ENCODE measurements at regions not wholly inside any gene's neighbourhood (a gene's known extent, or its start where the extent isn't known, plus 50 kb on each side); places are given as distances from the start of the nearest gene placed in this dataset.
"Not testable (repeated sequence)": the region's sequence is repeated elsewhere in the genome, so short reads cannot be mapped to it uniquely, and the experiment has no call there.

DNA sequence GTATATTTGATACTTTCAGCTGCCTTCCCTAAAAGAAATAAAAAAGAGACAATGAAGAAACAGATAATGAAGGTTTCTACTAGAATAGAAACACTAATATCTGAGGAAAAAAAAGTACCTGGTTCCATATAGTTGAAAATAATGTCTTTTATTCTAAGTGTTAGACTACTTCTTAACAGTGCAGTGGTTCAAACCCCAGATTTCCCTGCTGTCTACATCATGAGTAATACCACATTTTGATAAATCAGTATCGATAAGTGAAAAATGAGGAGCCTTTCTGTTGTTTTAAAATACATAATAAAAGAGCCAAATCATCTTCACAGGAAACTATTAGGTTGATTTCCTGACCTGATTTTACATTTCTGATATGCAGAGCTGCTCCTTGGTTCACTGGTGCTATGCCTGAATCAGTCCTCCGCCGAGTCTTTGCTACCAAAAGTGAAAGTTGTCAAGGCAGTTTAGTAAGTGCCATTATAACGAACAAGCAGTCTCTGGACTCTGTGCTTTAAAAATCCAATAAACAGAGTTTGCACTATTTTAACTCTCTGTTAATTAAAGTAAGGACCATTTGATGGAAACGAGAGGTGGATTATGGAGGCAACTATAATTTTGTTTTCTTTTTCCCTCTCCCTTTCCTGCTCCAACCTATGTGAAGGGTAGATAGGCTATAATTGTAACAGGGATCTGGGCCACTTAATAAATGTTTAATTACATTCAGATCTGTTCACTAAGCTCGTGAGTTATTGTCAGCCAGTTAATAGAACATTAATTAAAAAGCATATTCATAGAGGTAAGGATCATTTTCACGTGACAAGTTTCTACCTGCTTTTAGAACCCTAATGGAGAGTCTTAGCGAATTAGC is 724.5 kb upstream of the RAG2 start:
- DNase-seq (ENCODE audit: low read depth) = no peak

DNA sequence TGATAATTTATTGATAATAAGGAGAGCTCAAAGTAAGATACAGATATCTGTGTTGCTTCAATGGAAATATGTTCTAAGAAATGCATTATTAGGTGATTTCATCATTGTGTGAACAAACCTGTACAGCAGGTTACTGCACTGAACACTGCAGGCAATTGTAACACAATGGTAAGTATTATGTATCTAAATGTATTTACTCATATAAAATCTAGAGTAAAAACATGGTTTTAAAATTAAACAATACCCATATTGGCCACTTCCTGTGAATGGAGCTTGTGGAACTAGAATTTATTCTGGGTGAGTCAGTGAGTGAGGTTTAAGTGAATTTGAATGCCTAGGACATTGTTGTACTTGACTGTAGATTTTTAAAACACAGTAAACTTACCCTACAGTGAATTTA is 722.9 kb upstream of the RAG2 start:
- no peak for DNase-seq (ENCODE audit: low read depth)

DNA sequence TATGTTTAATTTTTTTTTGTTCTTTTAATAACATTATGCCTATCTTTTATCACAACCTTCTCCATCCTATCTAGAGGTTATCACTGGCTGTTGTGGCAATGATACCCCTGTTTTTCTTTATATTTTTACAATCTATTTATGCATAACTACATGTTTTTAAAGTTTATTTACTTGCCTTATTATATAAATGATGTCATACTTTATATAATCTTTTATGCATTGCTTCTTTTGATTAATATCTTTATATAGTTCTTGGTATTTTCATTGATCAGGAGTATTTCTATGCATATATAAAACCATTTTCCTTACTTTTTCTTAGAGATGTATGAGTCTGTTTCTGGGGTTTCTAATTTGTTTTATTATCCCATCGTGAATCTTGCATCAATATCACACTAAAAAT is 719.8 kb upstream of the RAG2 start:
- no peak for DNase-seq (ENCODE audit: low read depth)

DNA sequence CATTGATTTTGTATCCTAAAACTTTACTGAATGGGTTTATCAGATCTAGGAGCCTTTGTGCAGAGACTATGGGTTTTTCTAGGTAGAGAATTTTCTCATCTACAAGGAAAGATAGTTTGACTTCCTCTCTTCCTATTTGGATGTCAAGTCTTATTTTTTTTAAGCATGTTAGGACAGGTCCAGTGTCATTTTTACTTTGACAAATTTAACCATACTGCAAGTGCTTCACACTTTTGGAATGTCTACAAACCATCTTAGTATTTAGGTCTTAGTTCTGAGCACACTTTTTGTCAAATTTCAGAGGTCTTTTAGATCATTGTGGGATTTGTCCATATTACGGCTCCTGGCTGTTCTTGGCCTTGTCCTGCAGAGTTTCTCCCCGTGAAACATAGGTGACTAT is 715.2 kb upstream of the RAG2 start:
- DNase-seq (ENCODE audit: low read depth) = no peak

DNA sequence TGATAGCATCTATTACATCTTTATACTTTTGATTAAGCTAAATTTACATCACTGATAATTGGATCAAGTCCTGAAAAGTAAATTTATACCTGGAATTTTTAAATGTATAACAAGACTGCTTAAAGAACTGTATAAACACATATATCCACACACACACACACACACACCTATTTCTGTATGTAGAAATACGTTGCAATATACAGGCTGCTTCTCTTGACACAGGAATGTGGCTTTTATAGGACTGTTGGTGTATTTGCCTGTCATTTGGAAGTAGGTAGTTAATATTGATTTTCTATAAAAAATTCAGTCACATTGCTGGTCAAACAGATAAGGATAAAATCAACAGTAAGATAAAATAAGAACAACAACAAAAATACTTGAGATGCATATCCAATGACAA is 708.5 kb upstream of the RAG2 start:
- DNase-seq (ENCODE audit: low read depth) = no peak

DNA sequence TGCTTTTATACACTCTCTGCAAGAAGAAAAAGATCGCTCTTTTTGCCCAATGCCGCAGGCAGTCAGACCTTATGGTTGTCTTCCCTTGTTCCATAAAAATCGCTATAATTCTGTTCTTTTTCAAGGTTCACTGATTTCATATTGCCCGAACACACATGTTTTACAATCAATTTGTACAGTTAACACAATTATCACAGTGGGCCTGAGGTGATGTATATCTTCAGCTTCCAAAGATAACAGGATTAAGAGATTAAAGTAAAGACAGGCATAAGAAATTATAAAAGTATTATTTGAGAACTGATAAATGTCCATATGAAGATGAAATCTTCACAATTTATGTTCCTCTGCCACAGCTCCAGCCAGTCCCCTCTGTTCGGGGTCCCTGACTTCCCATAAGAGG is 703.4 kb upstream of the RAG2 start:
- not testable (repeated sequence) for DNase-seq (ENCODE audit: low read depth)

DNA sequence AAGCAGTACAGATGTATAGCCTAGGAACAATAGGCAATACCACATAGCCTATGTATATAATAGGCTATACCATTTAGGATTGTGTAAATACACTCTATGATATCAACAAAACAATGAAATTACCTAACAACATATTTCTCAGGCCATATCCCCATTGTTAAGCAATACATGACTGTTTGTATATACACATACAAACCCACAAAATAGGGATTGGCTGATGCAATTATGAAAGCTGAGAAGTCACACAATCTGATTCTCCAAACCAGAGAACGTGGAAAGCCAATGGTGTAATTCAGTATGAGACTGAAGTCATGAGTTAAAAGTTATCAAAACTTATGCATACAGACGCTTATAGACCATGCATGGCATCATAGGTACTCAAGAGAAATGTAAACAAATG is 700.1 kb upstream of the RAG2 start:
- DNase-seq (ENCODE audit: low read depth) = no peak

DNA sequence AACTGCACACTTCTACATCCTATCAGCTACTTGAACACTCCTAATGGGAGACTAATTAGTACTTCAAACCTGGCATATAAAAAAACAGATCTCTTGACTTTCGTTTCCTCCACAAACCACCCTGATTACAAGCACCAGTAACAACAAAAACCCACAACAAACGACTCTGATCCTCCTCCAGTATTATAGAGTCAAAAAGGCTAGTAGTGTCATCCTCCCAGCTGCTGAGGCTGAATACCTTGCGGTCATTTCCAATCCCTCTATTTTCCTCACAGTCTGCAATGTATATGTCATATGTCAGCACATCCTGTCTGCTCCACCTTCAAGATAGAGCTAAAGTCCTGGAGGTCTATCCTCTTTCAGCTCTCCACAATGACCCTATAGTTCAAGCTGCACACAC is 688.9 kb upstream of the RAG2 start:
- DNase-seq (ENCODE audit: low read depth) = no peak

DNA sequence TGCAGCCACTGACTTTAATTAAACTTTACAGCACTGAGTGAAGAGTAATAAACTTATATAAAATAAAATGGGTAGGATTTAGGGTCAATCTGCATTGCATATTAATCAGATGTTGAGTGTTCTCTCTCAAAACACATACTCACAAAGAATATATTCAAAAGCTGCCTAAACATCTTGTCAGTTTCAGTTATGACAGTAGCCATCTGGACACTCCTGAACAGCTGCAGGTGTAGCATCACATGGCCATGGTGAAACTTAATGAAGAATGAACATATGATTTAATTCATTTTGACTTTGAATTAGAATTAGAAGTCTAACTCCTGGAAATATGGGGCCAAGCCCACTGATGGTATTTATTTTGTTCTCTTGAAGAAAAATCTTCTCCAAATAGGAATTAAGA is 684.3 kb upstream of the RAG2 start:
- no peak for DNase-seq (ENCODE audit: low read depth)

DNA sequence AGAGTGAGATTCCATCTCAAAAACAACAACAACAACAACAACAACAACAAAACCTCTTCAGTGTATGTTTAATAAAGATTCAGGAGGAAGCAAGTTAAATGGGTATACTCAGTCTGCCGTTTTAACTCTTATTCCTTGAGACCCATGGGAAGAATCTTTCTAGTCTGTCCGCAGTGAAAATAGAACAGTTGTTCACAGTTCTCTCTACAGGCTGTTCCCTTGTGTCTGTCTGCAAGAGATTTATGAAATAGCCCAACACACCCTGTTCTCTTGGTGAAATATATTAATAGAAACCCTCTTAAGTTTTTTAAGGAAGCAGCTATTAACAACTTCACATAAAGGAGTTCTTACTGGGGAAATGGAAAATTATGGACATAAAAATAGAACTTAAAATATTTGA is 682.2 kb upstream of the RAG2 start:
- no peak for DNase-seq (ENCODE audit: low read depth)

DNA sequence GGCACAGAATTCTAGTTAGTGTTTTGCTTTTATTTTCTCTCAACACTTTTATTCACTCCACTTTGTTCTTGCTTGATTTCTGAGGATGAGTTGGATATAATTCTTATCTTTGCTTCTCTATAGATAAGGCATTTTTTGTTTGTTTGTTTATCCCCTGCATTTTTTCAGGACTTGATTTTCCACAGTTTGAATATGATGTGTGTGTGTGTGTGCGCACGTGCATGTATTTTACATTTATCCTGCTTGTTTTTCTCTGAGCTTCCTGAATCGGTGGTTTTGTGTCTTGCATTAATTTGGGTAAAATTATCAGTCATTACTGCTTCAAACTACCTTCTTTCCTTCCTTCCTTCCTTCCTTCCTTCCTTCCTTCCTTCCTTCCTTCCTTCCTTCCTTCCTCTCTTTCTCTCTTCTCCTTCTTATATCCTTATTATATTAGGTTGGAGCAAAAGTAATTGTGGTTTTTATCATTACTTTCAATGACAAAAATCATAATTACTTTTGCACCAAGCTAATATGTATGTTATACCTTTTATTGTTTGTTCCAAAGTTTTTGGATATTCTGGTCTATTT is 679.9 kb upstream of the RAG2 start:
- DNase-seq (ENCODE audit: low read depth) = no peak

DNA sequence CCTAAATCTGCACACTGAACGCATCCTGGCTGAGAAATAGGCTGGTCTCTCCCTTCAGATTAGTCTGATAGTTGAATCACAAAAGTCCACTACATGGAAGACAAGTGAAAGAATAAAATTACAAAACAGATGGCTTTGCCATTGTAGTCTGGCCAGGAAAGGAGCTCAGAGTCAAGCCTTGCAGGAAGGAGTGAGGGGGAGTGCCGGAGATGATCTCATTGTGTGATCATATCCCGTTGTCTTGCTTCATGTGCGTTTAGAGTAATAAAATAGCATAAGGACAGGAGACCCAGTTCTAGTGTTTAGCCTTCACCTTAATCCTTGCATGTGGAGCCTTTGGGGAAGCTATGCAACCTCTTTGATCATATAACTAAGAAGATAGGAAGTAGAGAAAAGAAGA is 666.7 kb upstream of the RAG2 start:
- no peak for DNase-seq (ENCODE audit: low read depth)

DNA sequence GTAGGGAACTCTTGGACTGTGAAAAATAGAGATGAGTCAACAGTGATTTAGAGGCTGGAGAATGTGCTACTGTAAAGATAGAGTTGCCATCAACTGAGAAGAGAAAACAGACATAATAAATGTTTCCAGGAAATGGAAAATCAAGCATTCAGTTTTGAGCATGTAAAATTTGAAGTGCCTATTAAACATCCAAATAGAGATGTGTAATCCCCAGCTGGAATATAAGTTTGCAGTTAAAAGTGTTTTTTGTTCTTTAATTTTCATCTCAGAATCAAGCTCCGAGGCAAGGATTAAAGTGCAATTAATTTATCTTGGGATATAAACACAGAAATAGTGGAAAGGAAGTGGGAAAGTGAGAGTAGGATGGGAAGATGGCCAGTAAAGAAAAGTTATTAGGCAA is 666.0 kb upstream of the RAG2 start:
- no peak for DNase-seq (ENCODE audit: low read depth)

DNA sequence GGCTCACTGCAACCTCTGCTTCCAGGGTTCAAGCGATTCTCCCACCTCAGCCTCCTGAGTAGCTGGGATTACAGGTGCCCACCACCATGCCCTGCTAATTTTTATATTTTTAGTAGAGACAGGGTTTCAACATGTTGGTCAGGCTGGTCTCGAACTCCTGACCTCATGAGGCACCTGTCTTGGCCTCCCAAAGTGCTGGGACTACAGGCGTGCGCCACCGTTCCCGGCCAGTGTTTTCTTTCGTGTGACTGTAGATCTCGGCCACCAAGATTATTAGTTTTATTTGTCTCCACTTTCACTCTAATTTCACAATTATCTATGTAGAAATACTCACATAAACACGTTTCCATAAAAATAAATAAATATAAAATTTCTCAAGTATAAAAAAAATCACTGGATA is 665.4 kb upstream of the RAG2 start:
- not testable (repeated sequence) for DNase-seq (ENCODE audit: low read depth)

DNA sequence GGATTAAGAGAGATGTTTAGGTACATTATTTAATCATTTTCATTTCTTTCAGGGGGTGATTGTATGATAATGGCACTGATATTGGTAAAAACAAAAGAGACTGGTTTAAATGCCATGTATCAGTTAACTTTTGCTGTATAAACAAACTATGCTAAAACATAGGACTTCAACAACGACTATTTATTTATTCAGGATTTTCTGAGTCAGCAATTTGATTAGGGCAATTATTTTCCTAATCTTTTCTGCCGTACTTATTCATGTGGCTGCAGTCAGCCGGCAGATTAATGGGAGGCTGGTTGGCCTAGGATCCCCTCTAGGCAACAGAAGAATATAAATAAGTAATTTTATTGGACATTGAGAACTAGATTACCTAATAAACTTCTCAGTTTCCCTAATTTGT is 661.7 kb upstream of the RAG2 start:
- no peak for DNase-seq (ENCODE audit: low read depth)

DNA sequence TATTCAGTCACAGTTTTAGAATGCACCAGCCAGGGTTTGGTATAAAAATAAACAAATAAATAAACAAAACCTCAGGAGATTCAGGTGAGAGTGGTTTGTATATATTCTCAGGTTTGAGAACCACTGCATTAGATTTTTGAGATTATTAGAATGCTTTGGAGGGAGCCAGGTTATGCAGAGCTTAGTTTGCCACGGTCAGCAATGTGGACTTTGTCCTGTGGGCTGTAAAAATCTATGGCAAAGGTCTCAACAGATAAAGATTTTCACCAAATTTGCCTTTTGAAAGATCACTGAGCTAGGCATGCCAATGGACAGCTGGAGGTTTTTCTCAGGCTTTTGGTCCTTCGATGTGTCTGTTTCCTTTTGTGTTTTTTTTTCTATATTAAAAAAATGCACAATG is 650.1 kb upstream of the RAG2 start:
- no peak for DNase-seq (ENCODE audit: low read depth)

DNA sequence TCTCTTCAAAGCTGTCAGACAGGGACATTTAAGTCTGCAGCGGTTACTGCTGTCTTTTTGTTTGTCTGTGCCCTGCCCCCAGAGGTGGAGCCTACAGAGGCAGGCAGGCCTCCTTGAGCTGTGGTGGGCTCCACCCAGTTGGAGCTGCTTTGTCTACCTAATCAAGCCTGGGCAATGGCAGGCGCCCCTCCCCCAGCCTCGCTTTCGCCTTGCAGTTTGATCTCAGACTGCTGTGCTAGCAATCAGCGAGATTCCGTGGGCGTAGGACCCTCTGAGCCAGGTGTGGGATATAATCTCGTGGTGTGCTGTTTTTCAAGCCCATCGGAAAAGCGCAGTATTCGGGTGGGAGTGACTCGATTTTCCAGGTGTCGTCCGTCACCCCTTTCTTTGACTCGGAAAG is 648.1 kb upstream of the RAG2 start:
- not testable (repeated sequence) for DNase-seq (ENCODE audit: low read depth)

DNA sequence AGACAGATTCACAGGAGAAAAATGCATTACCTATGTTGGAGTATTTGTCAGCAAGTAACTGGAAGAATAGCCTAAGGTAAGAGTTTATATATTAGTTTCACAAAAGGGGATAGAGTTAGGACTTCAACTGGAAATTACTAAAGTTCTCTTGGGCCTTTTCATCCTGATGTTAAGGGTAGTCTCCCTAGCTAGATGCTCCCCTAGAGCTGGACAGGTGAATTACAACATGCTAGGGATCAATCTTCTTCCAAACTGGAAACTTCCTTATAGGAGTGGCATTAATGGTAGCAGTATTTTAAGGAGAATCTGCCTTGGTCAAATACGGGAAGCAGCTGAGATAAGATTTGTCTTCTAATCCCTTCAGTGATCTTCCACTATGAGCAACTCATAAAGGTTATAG is 632.8 kb upstream of the RAG2 start:
- DNase-seq (ENCODE audit: low read depth) = no peak

DNA sequence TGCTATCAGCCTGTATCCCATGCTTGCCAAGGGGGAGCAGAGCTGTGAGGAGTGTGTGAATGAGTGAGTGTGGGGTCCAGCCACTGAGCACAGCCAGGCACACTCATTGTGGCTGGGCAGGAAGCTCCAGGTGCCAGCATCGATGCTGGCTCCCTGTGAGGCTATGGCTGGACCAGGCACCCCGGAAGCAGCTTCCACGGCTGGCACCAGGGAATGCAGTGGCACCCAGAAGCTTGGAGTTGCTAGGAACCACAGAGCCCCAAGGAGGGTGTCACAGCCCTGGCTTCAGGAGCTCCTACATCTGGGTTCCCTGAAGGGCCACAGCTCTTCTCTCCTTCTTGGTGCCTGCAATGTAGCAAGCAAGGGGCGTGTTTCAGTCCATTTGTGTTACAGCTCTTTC is 625.9 kb upstream of the RAG2 start:
- DNase-seq (ENCODE audit: low read depth) = no peak

DNA sequence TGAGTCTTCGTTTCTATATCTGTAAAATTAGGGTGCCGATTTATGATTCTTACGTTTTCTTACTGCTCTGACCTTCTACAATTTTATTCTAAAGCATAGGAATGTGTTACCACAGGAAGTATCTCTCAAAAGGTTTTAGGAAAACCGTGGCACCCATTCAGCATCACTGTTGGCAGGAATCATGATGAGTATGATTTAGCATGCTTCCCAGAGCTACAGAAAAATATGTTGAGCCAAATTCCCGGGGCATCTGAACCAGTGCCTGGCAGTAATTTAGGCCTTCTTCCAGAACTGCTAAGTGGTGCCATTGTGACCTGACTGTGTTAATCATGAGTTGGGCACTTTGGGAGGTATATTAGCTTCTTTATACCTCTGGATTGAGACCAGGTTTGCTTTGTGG is 605.0 kb upstream of the RAG2 start:
- DNase-seq (ENCODE audit: low read depth) = no peak

DNA sequence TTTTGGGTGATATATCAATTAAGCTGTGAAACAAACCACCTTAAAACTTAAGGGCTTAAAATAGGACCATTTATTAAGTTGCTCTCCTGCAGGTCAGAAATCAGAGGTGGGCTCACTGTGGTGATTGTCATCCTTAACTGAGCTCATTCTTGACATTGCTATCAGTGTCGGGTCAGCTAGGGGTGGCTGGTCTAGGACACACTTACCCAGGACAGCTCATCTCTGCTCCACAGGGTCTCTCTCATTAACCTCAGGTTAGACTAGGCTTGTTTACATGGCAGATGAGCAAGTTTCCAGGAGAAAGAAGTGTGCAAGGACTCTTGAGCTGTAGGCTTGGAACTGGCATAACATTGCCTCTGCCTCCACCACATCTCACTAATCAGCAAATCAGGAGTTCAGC is 601.0 kb upstream of the RAG2 start:
- no peak for DNase-seq (ENCODE audit: low read depth)

DNA sequence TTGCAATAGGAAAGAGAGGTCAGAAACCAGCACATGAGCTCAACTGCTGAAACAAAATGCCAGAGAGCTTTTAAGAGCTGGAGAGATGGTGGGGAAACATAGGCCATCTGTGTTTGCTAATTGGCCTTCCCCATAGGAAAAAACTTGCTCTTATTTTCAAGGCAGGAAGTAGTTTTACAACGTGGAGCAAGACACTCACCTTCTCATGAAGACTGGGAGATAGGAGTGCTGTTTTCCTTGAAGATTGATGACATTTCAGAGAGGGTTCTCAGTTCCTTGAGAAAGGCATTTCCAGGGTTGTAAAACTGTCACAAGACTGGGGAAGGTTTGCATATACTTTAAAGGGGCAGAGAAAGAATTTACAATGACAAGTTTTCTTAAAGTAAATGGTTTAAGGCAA is 586.3 kb upstream of the RAG2 start:
- no peak for DNase-seq (ENCODE audit: low read depth)

DNA sequence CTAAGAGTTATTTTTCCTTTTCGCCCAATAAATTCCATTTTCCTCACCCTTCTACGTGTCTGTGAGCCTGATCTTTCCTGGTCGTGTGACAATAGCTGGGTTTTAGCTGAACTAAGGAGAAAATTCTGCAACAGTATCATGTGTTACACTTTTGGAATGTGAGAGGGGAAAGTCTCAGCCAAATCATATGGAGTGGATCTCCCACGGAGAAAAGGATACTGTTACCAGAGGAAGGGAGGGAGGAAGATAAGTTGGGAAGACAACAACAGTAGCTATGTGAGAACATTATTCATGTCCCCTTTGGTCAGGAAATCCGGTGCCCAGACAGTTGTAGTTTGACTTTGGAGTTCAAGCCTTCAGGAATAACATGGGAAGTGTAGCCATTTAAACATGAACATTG is 584.0 kb upstream of the RAG2 start:
- DNase-seq (ENCODE audit: low read depth) = no peak

DNA sequence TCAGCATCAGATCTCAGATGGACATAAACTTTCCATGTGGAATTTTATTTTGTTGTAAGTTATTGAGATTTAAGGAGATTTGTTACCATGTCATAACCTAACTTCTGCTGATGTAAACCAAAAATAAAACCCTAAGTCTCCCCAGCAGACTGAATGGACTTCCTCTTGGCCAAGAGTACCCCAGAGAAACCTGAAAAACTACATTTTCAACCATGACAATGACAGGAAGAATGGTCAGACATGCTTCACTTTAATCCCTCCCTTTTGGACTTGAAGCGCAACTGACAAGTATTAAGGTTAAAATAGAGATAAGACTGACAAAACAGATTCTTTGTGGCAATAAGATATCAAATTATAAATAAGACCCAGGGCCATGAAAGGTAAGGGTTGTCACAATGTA is 579.7 kb upstream of the RAG2 start:
- no peak for DNase-seq (ENCODE audit: low read depth)
